MCF 10A (cell line): ENCODE measurements at regions not wholly inside any gene's neighbourhood (a gene's known extent, or its start where the extent isn't known, plus 50 kb on each side); places are given as distances from the start of the nearest gene placed in this dataset.

Experiments
- BruUV-seq: library from RNA; stranded (reverse); fragments of 400-500 nt; replicated peaks from 2 replicates; lab custom pipeline; 2021; lab: Mats Ljungman, UMichigan
- CTCF ChIA-PET: fragments of 300-600 bp; sonication (Branson Sonifier 250); formaldehyde crosslinking; extraction: SDS; loops from one replicate; lab custom pipeline; 2021; ENCODE audit warnings: antibody characterized with exemption, inconsistent platforms; lab: Yijun Ruan, JAX
- POLR2A ChIA-PET: fragments of 300-600, 350-650 bp; sonication (Branson Sonifier 250); formaldehyde crosslinking; extraction: SDS; loops from one replicate; lab custom pipeline; 2020; ENCODE audit warnings: antibody characterized with exemption, inconsistent platforms; lab: Yijun Ruan, JAX
- DNase-seq: peaks from one replicate; pipeline ENCODE4 v3.0.0-alpha.2; 2018; ENCODE audit not compliant: unreplicated experiment
- H3K27ac Mint-ChIP-seq: one replicate; pipeline ENCODE4 v1.8.0; 2022; ENCODE audit warnings: mild to moderate bottlenecking, low read depth, mixed read lengths; ENCODE audit not compliant: unreplicated experiment
- H3K27me3 Mint-ChIP-seq: one replicate; pipeline ENCODE4 v1.8.0; 2022; ENCODE audit warnings: mixed read lengths; ENCODE audit not compliant: insufficient read depth, unreplicated experiment
- H3K36me3 Mint-ChIP-seq: one replicate; pipeline ENCODE4 v1.8.0; 2022; ENCODE audit warnings: mild to moderate bottlenecking, moderate library complexity, mixed read lengths; ENCODE audit not compliant: insufficient read depth, unreplicated experiment
- H3K4me1 Mint-ChIP-seq: one replicate; pipeline ENCODE4 v1.8.0; 2022; ENCODE audit warnings: mixed read lengths; ENCODE audit not compliant: insufficient read depth, unreplicated experiment
- H3K4me3 Mint-ChIP-seq: one replicate; pipeline ENCODE4 v1.8.0; 2022; ENCODE audit warnings: mild to moderate bottlenecking, moderate library complexity, mixed read lengths; ENCODE audit not compliant: unreplicated experiment
- H3K9me3 Mint-ChIP-seq: one replicate; pipeline ENCODE4 v1.8.0; 2022; ENCODE audit warnings: mixed read lengths; ENCODE audit not compliant: unreplicated experiment
- CTCF ChIP-seq: fragments of 200-600 bp; IDR thresholded peaks from one replicate; pipeline ENCODE4 v1.8.0; 2022; ENCODE audit warnings: antibody characterized with exemption, mild to moderate bottlenecking; ENCODE audit not compliant: unreplicated experiment
- intact Hi-C: fragments of 100-400 bp; cut with micrococcal nuclease; formaldehyde crosslinking; loops from 2 replicates; pipeline ENCODE4 v1.14.1; 2022

DNA sequence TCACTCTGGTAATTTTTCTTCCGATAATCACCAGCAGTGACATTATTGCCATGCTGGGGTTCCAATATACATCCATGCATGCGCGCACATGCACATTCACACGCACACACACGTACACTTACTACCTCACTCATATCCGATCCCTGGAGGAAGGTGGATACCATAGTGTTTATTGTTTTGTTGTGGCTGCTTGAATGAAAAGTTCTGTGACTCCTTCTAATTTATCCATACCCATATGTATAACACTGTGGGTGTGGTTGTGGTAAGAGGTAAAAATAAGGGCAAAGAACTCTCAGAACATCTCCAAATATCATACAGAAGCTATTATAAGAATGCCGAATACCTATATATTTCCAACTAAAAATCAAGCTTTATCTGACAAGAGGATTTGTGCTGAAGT lies 407.8 kb upstream of the PODXL start:
- ChIA-PET CTCF (interaction anchor here (0.7 kb wide), 1 partner anchor 482 kb away, joined by 3 read pairs; no protein-coding TSS in a partner anchor), POLR2A (no interaction called here)
- BruUV-seq = no TSS peak
- Mint-ChIP-seq H3K27ac (no peak overlapping the region), H3K27me3 (no peaks in the 10 kb centered on the region), H3K4me3 (no peak overlapping the region), H3K9me3 (no peaks in the 10 kb centered on the region), H3K36me3 (no peaks in the 10 kb centered on the region), H3K4me1 (no peaks in the 10 kb centered on the region)
- intact Hi-C loops = no loop called here
- DNase-seq = no peak
- TF ChIP-seq CTCF = no peak

DNA sequence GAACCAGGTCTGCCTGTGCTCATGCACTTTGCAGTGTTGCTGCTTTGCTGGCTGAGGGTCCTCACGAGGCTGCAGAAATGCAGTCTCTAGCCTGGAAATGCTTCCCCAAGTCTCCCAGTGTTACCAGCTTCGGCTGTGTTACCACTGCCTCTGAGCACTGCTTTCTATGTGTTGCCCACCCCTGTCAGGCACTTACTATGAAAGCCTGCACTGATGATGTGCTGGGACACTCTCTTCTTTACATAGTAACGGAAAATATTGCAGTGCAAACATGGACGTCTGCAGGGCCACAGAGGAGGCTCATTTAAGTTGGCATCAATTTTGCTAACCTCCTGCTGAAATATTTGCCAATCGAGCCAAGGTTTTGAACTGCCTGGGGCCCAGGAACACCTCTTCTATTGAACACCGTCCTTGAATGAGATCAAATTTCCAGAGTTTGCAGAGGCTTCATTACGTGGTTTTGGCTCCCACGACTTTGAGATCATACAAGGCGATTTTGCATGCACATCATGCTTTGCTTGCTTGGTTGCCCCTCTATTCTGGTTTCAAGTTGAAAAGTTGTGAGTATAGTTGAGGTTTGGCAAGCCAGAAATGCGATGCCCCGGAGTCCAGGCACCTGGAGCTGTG lies 404.7 kb upstream of the PODXL start:
- ChIA-PET CTCF (interaction anchor here (0.6 kb wide), 1 partner anchor 420 kb away, joined by 3 read pairs; no protein-coding TSS in a partner anchor), POLR2A (no interaction called here)
- Mint-ChIP-seq H3K27ac (no peak overlapping the region), H3K27me3 (no peaks in the 10 kb centered on the region), H3K36me3 (no peaks in the 10 kb centered on the region), H3K9me3 (no peaks in the 10 kb centered on the region), H3K4me3 (no peak overlapping the region), H3K4me1 (no peaks in the 10 kb centered on the region)
- intact Hi-C loops = no loop called here
- no TSS peak for BruUV-seq
- no peak for DNase-seq
- TF ChIP-seq CTCF = no peak

GRCh38 chr7:131959106-131959812 lies 402.8 kb upstream of the PODXL start:
- intact Hi-C loops = no loop called here
- Mint-ChIP-seq H3K36me3 (no peaks in the 10 kb centered on the region), H3K27me3 (peaks cover 9% of the 10 kb centered on the region), H3K4me3 (no peak overlapping the region), H3K4me1 (no peaks in the 10 kb centered on the region), H3K27ac (no peak overlapping the region), H3K9me3 (no peaks in the 10 kb centered on the region)
- TF ChIP-seq CTCF = no peak
- ChIA-PET POLR2A (no interaction called here), CTCF (interaction anchor here (0.5 to 1.1 kb wide), 2 partner anchors 14 to 49 kb away, joined by 3 read pairs; no protein-coding TSS in a partner anchor)
- no TSS peak for BruUV-seq
- no peak for DNase-seq

- Mint-ChIP-seq H3K36me3 (no peaks in the 10 kb centered on the region), H3K27me3 (peaks cover 15% of the 10 kb centered on the region), H3K4me3 (no peak overlapping the region), H3K9me3 (no peaks in the 10 kb centered on the region), H3K27ac (no peak overlapping the region), H3K4me1 (no peaks in the 10 kb centered on the region)
- ChIA-PET CTCF (interaction anchor here (1.3 kb wide), 1 partner anchor 10 kb away, joined by 4 read pairs; no protein-coding TSS in a partner anchor), POLR2A (no interaction called here)
- intact Hi-C loops = no loop called here
- no peak for TF ChIP-seq CTCF
- BruUV-seq = no TSS peak
- no peak for DNase-seq
Measured at GRCh38 chr7:131957338-131958020, 401.1 kb upstream of the PODXL start.
